ENCODE measurements at regions not wholly inside any gene's neighbourhood (a gene's known extent, or its start where the extent isn't known, plus 50 kb on each side); places are given as distances from the start of the nearest gene placed in this dataset.

- DNase-seq = no peak
Measured at GRCh38 chr12:92528586-92528985, 174.2 kb upstream of the PLEKHG7 start.

- DNase-seq = no peak
Measured at GRCh38 chr12:92528097-92528496, 174.7 kb upstream of the PLEKHG7 start.

- DNase-seq = no peak
Measured at GRCh38 chr12:92524489-92524888, 178.3 kb upstream of the PLEKHG7 start.

GRCh38 chr12:92520511-92520910, 182.3 kb upstream of the PLEKHG7 start:
- DNase-seq = no peak

- DNase-seq = no peak
Measured at GRCh38 chr12:92519284-92519683, 183.5 kb upstream of the PLEKHG7 start.

- no peak for DNase-seq
Measured at GRCh38 chr12:92518071-92518470, 184.7 kb upstream of the PLEKHG7 start.

- DNase-seq = no peak
Measured at GRCh38 chr12:92516277-92516600, 186.6 kb upstream of the PLEKHG7 start.

GRCh38 chr12:92513231-92513730, 189.5 kb upstream of the PLEKHG7 start:
- no peak for DNase-seq

GRCh38 chr12:92511786-92512185, 191.0 kb upstream of the PLEKHG7 start:
- DNase-seq = no peak

- no peak for DNase-seq
Measured at GRCh38 chr12:92509156-92509738, 193.5 kb upstream of the PLEKHG7 start.

GRCh38 chr12:92506891-92507290, 195.9 kb upstream of the PLEKHG7 start:
- no peak for DNase-seq

GRCh38 chr12:92506460-92506859, 196.3 kb upstream of the PLEKHG7 start:
- DNase-seq = no peak

- peak; percentile 15 for DNase-seq
Measured at GRCh38 chr12:92505254-92506231, 197.2 kb upstream of the PLEKHG7 start.

- no peak for DNase-seq
Measured at GRCh38 chr12:92504594-92504981, 198.2 kb upstream of the PLEKHG7 start.

- no peak for DNase-seq
Measured at GRCh38 chr12:92503971-92504593, 198.7 kb upstream of the PLEKHG7 start.

GRCh38 chr12:92503029-92503931, 199.5 kb upstream of the PLEKHG7 start:
- no peak for DNase-seq

GRCh38 chr12:92502417-92503028, 200.3 kb upstream of the PLEKHG7 start:
- no peak for DNase-seq

- no peak for DNase-seq
Measured at GRCh38 chr12:92496790-92497189, 206.0 kb upstream of the PLEKHG7 start.

GRCh38 chr12:92495108-92495507, 207.7 kb upstream of the PLEKHG7 start:
- DNase-seq = no peak

GRCh38 chr12:92493816-92494215, 209.0 kb upstream of the PLEKHG7 start:
- no peak for DNase-seq

- DNase-seq = no peak
Measured at GRCh38 chr12:92492995-92493394, 209.8 kb upstream of the PLEKHG7 start.

GRCh38 chr12:92492291-92492690, 210.5 kb upstream of the PLEKHG7 start:
- DNase-seq = no peak

Measured in NCI-H345 (cell line).